HG03571 (cell line): ENCODE measurements at regions not wholly inside any gene's neighbourhood (a gene's known extent, or its start where the extent isn't known, plus 50 kb on each side); places are given as distances from the start of the nearest gene placed in this dataset.
"Not testable (repeated sequence)": the region's sequence is repeated elsewhere in the genome, so short reads cannot be mapped to it uniquely, and the experiment has no call there.

Source experiments
- ATAC-seq: cut with Tn5 transposase; IDR thresholded peaks from one replicate; pipeline ENCODE4 v1.9.1; 2021; ENCODE audit not compliant: unreplicated experiment

GRCh38 chr3:182124716-182125115, 413.0 kb downstream of the SOX2 start:
- no peak for ATAC-seq

GRCh38 chr3:182129740-182130139, 418.0 kb downstream of the SOX2 start:
- no peak for ATAC-seq

- no peak for ATAC-seq
These were observed 422.0 kb downstream of the SOX2 start for GRCh38 chr3:182133752-182134151.

- ATAC-seq, result no peak
These were observed 423.3 kb downstream of the SOX2 start for GRCh38 chr3:182135056-182135455.

- no peak for ATAC-seq
These were observed 424.5 kb downstream of the SOX2 start for GRCh38 chr3:182136008-182136910.

- no peak for ATAC-seq
These were observed 426.7 kb downstream of the SOX2 start for GRCh38 chr3:182138393-182138792.

GRCh38 chr3:182139627-182140357, 428.1 kb downstream of the SOX2 start:
- ATAC-seq, result no peak

- no peak for ATAC-seq
These were observed 431.2 kb downstream of the SOX2 start for GRCh38 chr3:182142928-182143327.

- no peak for ATAC-seq
These were observed 432.2 kb downstream of the SOX2 start for GRCh38 chr3:182143903-182144302.

- no peak for ATAC-seq
These were observed 436.6 kb downstream of the SOX2 start for GRCh38 chr3:182148360-182148759.

- ATAC-seq, result no peak
These were observed 437.9 kb downstream of the SOX2 start for GRCh38 chr3:182149594-182149993.

- ATAC-seq, result not testable (repeated sequence)
These were observed 444.6 kb downstream of the SOX2 start for GRCh38 chr3:182156326-182156725.

GRCh38 chr3:182165234-182165633, 453.5 kb downstream of the SOX2 start:
- ATAC-seq, result no peak

GRCh38 chr3:182172534-182172933, 460.8 kb downstream of the SOX2 start:
- ATAC-seq, result no peak

- no peak for ATAC-seq
These were observed 466.9 kb downstream of the SOX2 start for GRCh38 chr3:182178488-182179200.

GRCh38 chr3:182179631-182180030, 467.9 kb downstream of the SOX2 start:
- no peak for ATAC-seq

- no peak for ATAC-seq
These were observed 469.1 kb downstream of the SOX2 start for GRCh38 chr3:182180654-182181385.

- ATAC-seq, result no peak
These were observed 470.8 kb downstream of the SOX2 start for GRCh38 chr3:182182531-182182968.

- ATAC-seq, result no peak
These were observed 472.1 kb downstream of the SOX2 start for GRCh38 chr3:182183716-182184430.

GRCh38 chr3:182185313-182185712, 473.6 kb downstream of the SOX2 start:
- no peak for ATAC-seq
